MM.1S (cell line): ENCODE measurements at regions not wholly inside any gene's neighbourhood (a gene's known extent, or its start where the extent isn't known, plus 50 kb on each side); places are given as distances from the start of the nearest gene placed in this dataset.

Experiments
- DNase-seq: peaks from one replicate; pipeline ENCODE4 v3.0.0-alpha.2; 2015
- H2AFZ ChIP-seq: fragments of 300-600 bp; sonication (generic); 2 replicates; pipeline ENCODE4 v1.6.0; 2016; ENCODE audit warnings: antibody characterized with exemption, low read length
- H3F3A ChIP-seq: fragments of 300-600 bp; sonication (generic); 2 replicates; pipeline ENCODE4 v1.6.1; 2016; ENCODE audit warnings: mild to moderate bottlenecking, antibody characterized with exemption, low read length, moderate library complexity, mixed read lengths; ENCODE audit not compliant: insufficient read depth
- H3K27ac ChIP-seq: fragments of 300-600 bp; sonication (generic); 2 replicates; pipeline ENCODE4 v1.5.1; 2016; ENCODE audit warnings: mild to moderate bottlenecking, low read length
- H3K27me3 ChIP-seq: fragments of 300-600 bp; sonication (generic); replicated peaks from 2 replicates; pipeline ENCODE4 v1.6.0; 2016; ENCODE audit warnings: low read length; ENCODE audit not compliant: insufficient read depth
- H3K36me3 ChIP-seq: fragments of 300-600 bp; sonication (generic); replicated peaks from 2 replicates; pipeline ENCODE4 v1.6.1; 2016; ENCODE audit warnings: mild to moderate bottlenecking, low read length, mixed read lengths; ENCODE audit not compliant: insufficient read depth
- H3K4me1 ChIP-seq: fragments of 300-600 bp; sonication (generic); 2 replicates; pipeline ENCODE4 v1.6.1; 2016; ENCODE audit warnings: low read length, mixed read lengths
- H3K4me2 ChIP-seq: fragments of 300-600 bp; sonication (generic); 2 replicates; pipeline ENCODE4 v1.6.0; 2016; ENCODE audit warnings: low read depth, low read length
- H3K4me3 ChIP-seq: fragments of 300-600 bp; sonication (generic); 2 replicates; pipeline ENCODE4 v1.5.1; 2016; ENCODE audit warnings: low read length, mixed read lengths
- H3K79me2 ChIP-seq: fragments of 300-600 bp; sonication (generic); 2 replicates; pipeline ENCODE4 v1.6.1; 2016; ENCODE audit warnings: mixed run types, low read length, mixed read lengths
- H3K9ac ChIP-seq: fragments of 300-600 bp; sonication (generic); 2 replicates; pipeline ENCODE4 v1.6.1; 2016; ENCODE audit warnings: low read length, mixed read lengths
- H3K9me2 ChIP-seq: fragments of 300-600 bp; sonication (generic); replicated peaks from 2 replicates; pipeline ENCODE4 v1.6.1; 2016; ENCODE audit warnings: mild to moderate bottlenecking, low read length, mixed read lengths; ENCODE audit not compliant: insufficient read depth
- H3K9me3 ChIP-seq: fragments of 300-600 bp; sonication (generic); replicated peaks from 2 replicates; pipeline ENCODE4 v1.6.1; 2016; ENCODE audit warnings: mild to moderate bottlenecking, low read length, mixed read lengths; ENCODE audit not compliant: insufficient read depth
- H4K20me1 ChIP-seq: fragments of 300-600 bp; sonication (generic); 2 replicates; pipeline ENCODE4 v1.6.1; 2016; ENCODE audit warnings: mild to moderate bottlenecking, low read length, moderate library complexity, mixed read lengths; ENCODE audit not compliant: insufficient read depth
- EZH2 ChIP-seq: fragments of 300-600 bp; sonication (generic); optimal IDR thresholded peaks from 2 replicates; pipeline ENCODE3; 2017; ENCODE audit warnings: low read depth, mild to moderate bottlenecking, antibody characterized with exemption, low read length, mixed read lengths
- EZH2phosphoT487 ChIP-seq: fragments of 300-600 bp; sonication (generic); IDR thresholded peaks from 2 replicates; pipeline ENCODE4 v1.6.1; 2018; ENCODE audit warnings: antibody characterized with exemption, low read length
- TF ChIP-seq, protein P1 (sequence below): fragments of 300-600 bp; sonication (generic); IDR thresholded peaks from 2 replicates; pipeline ENCODE4 v1.5.1; 2016; ENCODE audit warnings: antibody characterized with exemption, low read length, mixed read lengths

DNA sequence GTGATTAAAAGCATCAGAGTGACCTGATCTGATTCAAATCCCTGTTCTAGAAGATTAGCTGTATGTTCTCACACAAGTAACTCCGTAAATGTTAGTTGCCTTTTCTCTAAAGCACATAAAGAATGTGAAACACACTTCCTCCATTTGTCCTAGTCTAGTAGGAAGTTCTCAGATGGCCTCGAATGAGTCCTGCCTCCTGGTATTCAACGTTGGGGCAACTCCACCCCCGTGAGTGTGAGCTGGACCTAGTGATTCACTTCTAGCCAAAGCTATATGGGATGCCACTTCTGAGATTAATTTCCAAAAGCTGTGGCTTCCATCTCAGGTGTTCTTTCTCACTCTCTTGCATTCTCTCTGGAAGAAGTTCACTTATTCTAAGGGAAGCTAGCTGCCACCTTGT, 267.6 kb downstream of the GPATCH2 start:
- Histone ChIP-seq H3K27me3 (no peaks in the 10 kb centered on the region), H3F3A (no peaks in the 10 kb centered on the region), H3K36me3 (no peaks in the 10 kb centered on the region), H3K4me1 (no peaks in the 10 kb centered on the region), H3K9ac (no peak overlapping the region), H3K9me3 (no peaks in the 10 kb centered on the region), H3K4me3 (no peak overlapping the region), H2AFZ (no peak overlapping the region), H3K9me2 (no peaks in the 10 kb centered on the region), H3K4me2 (no peak overlapping the region), H4K20me1 (no peaks in the 10 kb centered on the region), H3K79me2 (no peaks in the 10 kb centered on the region), H3K27ac (no peak overlapping the region)
- DNase-seq = no peak
- TF ChIP-seq EZH2 (no peak), EZH2phosphoT487 (no peak)
- TF ChIP-seq, protein P1, sequence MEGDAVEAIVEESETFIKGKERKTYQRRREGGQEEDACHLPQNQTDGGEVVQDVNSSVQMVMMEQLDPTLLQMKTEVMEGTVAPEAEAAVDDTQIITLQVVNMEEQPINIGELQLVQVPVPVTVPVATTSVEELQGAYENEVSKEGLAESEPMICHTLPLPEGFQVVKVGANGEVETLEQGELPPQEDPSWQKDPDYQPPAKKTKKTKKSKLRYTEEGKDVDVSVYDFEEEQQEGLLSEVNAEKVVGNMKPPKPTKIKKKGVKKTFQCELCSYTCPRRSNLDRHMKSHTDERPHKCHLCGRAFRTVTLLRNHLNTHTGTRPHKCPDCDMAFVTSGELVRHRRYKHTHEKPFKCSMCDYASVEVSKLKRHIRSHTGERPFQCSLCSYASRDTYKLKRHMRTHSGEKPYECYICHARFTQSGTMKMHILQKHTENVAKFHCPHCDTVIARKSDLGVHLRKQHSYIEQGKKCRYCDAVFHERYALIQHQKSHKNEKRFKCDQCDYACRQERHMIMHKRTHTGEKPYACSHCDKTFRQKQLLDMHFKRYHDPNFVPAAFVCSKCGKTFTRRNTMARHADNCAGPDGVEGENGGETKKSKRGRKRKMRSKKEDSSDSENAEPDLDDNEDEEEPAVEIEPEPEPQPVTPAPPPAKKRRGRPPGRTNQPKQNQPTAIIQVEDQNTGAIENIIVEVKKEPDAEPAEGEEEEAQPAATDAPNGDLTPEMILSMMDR = no peak

DNA sequence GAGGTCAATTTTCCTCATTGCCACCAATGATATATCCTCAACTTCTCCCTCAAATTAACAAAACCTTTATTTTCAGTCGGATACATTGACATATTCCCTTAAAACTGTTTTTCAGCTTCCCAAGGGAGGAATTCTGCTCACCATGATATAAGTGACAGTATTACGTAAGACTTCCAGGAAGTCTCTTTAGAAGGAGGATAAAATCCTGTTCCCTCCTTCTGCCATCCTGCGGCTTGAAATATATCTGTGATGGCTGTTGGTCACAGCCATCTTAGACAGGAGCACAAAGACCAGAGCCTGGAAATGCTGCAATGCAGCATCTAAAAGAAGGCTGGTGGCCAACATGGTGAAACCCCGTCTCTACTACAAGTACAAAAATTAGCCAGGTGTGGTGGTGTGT, 270.4 kb downstream of the GPATCH2 start:
- H4K20me1 ChIP-seq = no peaks in the 10 kb centered on the region
- no peaks in the 10 kb centered on the region for H3K9me2 ChIP-seq
- H3K79me2 ChIP-seq = no peaks in the 10 kb centered on the region
- no peak for DNase-seq
- no peak overlapping the region for H3K4me3 ChIP-seq
- no peak overlapping the region for H2AFZ ChIP-seq
- TF ChIP-seq, protein P1 = no peak
- TF ChIP-seq EZH2 (no peak), EZH2phosphoT487 (no peak)
- no peaks in the 10 kb centered on the region for H3K36me3 ChIP-seq
- H3K27me3 ChIP-seq = no peaks in the 10 kb centered on the region
- H3K27ac ChIP-seq = no peak overlapping the region
- no peak overlapping the region for H3K9ac ChIP-seq
- no peaks in the 10 kb centered on the region for H3K9me3 ChIP-seq
- H3F3A ChIP-seq = no peaks in the 10 kb centered on the region
- no peak overlapping the region for H3K4me2 ChIP-seq
- no peaks in the 10 kb centered on the region for H3K4me1 ChIP-seq

DNA sequence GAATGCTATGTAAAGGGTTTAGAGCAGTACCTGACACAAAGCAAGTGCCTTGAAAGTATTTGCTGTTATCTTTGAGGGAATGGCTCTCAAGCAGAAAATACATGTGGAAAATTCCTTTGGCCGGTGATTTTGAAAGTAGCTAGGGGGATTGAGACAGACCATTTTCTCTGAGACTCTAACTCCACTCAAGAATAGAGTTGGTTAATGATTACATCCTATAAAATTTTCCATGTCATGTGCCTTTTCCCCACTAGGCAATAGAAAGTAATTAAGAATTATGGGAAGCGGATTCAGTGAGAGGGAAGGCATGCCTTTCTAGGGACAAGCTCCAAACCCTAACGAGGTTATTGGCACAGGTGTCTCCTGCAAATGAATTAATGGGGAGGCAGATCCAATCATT, 276.0 kb downstream of the GPATCH2 start:
- H3K27me3 ChIP-seq = no peaks in the 10 kb centered on the region
- no peak overlapping the region for H3K27ac ChIP-seq
- no peak overlapping the region for H3K9ac ChIP-seq
- H3K4me1 ChIP-seq = no peaks in the 10 kb centered on the region
- no peak overlapping the region for H3K4me2 ChIP-seq
- H3K36me3 ChIP-seq = no peaks in the 10 kb centered on the region
- no peaks in the 10 kb centered on the region for H3K9me3 ChIP-seq
- H3K79me2 ChIP-seq = no peaks in the 10 kb centered on the region
- H2AFZ ChIP-seq = no peak overlapping the region
- H4K20me1 ChIP-seq = no peaks in the 10 kb centered on the region
- no peaks in the 10 kb centered on the region for H3K9me2 ChIP-seq
- no peak overlapping the region for H3K4me3 ChIP-seq
- TF ChIP-seq EZH2phosphoT487 (no peak), EZH2 (no peak)
- TF ChIP-seq, protein P1 = no peak
- no peak for DNase-seq
- no peaks in the 10 kb centered on the region for H3F3A ChIP-seq
